Osteoblast (primary cell): ENCODE measurements at regions not wholly inside any gene's neighbourhood (a gene's known extent, or its start where the extent isn't known, plus 50 kb on each side); places are given as distances from the start of the nearest gene placed in this dataset.

Experiments used
- DNase-seq: peaks from one replicate; pipeline ENCODE4 v3.0.0; 2011; ENCODE audit warnings: low spot score, mixed read lengths; ENCODE audit not compliant: insufficient read length; ENCODE audit errors: missing footprints
- H2AFZ ChIP-seq: 2 replicates; pipeline ENCODE4 v1.6.0; 2011; ENCODE audit warnings: mild to moderate bottlenecking, low read length
- H3K27ac ChIP-seq: 2 replicates; pipeline ENCODE4 v1.5.1; 2011; ENCODE audit warnings: mild to moderate bottlenecking, low read depth, low read length, moderate library complexity
- H3K27me3 ChIP-seq: 2 replicates; pipeline ENCODE4 v1.6.0; 2012; ENCODE audit warnings: mild to moderate bottlenecking, control low read depth, inconsistent platforms, low read length, moderate library complexity; ENCODE audit not compliant: insufficient read depth
- H3K36me3 ChIP-seq: 2 replicates; pipeline ENCODE4 v1.5.1; 2011; ENCODE audit warnings: mild to moderate bottlenecking, low read length, control low read depth, moderate library complexity; ENCODE audit not compliant: insufficient read depth
- H3K4me1 ChIP-seq: 2 replicates; pipeline ENCODE4 v1.5.1; 2011; ENCODE audit warnings: mild to moderate bottlenecking, low read length, control low read depth, moderate library complexity; ENCODE audit not compliant: insufficient read depth
- H3K4me2 ChIP-seq: 2 replicates; pipeline ENCODE4 v1.6.0; 2011; ENCODE audit warnings: mild to moderate bottlenecking, low read length; ENCODE audit not compliant: insufficient read depth
- H3K4me3 ChIP-seq: fragments of 200-600 bp; sonication (generic); 3 replicates; pipeline ENCODE4 v1.5.1; 2012; ENCODE audit warnings: mild to moderate bottlenecking, low read length, inconsistent platforms; ENCODE audit not compliant: insufficient read depth
- H3K79me2 ChIP-seq: 2 replicates; pipeline ENCODE4 v1.6.0; 2012; ENCODE audit warnings: mild to moderate bottlenecking, low read length, control low read depth, inconsistent platforms; ENCODE audit not compliant: insufficient read depth
- H3K9me3 ChIP-seq: 2 replicates; pipeline ENCODE4 v1.5.1; 2011; ENCODE audit warnings: low read depth, low read length, control low read depth
- H4K20me1 ChIP-seq: 2 replicates; pipeline ENCODE4 v1.6.0; 2012; ENCODE audit warnings: mild to moderate bottlenecking, low read length, control low read depth; ENCODE audit not compliant: insufficient read depth
- TF ChIP-seq, protein P1 (sequence below): IDR thresholded peaks from 2 replicates; pipeline ENCODE4 v1.5.1; 2011; ENCODE audit warnings: mild to moderate bottlenecking, low read depth, low read length, moderate library complexity; ENCODE audit errors: extremely low read depth

DNA sequence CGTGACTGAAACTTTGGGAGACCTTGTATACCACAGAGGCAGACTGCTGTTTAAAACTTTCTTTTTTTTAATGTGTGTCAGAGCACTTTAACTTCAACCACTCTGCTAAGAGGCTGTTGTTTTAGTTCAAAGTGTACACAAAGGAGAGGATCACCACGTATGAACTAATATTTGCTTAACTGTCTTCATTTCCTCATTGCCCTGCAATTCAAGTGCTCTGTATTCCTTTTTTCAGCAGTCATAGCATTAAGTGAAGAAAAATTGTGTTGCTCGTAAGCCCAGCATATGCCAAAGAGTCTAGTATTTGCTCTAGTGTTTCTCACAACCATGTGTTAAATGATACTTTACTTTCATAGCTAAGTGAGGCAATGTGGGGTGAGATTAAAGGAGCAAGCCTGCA, 63.0 kb upstream of the HHIP start:
- TF ChIP-seq, protein P1, sequence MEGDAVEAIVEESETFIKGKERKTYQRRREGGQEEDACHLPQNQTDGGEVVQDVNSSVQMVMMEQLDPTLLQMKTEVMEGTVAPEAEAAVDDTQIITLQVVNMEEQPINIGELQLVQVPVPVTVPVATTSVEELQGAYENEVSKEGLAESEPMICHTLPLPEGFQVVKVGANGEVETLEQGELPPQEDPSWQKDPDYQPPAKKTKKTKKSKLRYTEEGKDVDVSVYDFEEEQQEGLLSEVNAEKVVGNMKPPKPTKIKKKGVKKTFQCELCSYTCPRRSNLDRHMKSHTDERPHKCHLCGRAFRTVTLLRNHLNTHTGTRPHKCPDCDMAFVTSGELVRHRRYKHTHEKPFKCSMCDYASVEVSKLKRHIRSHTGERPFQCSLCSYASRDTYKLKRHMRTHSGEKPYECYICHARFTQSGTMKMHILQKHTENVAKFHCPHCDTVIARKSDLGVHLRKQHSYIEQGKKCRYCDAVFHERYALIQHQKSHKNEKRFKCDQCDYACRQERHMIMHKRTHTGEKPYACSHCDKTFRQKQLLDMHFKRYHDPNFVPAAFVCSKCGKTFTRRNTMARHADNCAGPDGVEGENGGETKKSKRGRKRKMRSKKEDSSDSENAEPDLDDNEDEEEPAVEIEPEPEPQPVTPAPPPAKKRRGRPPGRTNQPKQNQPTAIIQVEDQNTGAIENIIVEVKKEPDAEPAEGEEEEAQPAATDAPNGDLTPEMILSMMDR = no peak
- no peaks in the 10 kb centered on the region for H3K27me3 ChIP-seq
- H4K20me1 ChIP-seq = no peaks in the 10 kb centered on the region
- H3K9me3 ChIP-seq = no peaks in the 10 kb centered on the region
- H3K4me2 ChIP-seq = peak overlapping the region; percentile 25
- H3K79me2 ChIP-seq = no peaks in the 10 kb centered on the region
- peaks cover 56% of the 10 kb centered on the region for H3K4me1 ChIP-seq
- no peak for DNase-seq
- no peak overlapping the region for H3K4me3 ChIP-seq
- no peaks in the 10 kb centered on the region for H3K36me3 ChIP-seq
- H3K27ac ChIP-seq = peak overlapping the region; percentile 48
- H2AFZ ChIP-seq = no peak overlapping the region

DNA sequence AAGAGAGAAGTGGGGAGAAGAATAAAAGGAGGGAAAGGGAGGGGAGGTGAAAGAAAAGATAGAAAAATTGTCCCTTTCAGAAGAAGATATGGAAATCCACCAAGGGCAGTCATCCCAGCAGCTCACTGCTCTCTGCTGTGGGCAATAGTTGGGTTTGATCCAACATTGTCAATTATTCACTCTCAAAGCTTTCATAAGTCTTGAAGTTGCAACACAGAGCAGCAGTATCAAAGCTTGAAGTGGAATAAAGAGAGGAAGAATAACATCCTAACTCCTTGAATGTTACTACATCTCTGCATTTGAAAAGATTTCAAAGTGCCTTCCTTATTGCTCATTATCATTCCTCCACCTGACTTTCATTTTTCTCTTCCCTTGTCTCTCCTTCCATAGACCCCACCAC, 62.3 kb upstream of the HHIP start:
- peak; percentile 51 for DNase-seq
- no peaks in the 10 kb centered on the region for H3K36me3 ChIP-seq
- no peaks in the 10 kb centered on the region for H3K79me2 ChIP-seq
- H3K27me3 ChIP-seq = no peaks in the 10 kb centered on the region
- no peaks in the 10 kb centered on the region for H4K20me1 ChIP-seq
- H3K4me3 ChIP-seq = peak overlapping the region; percentile 36
- H3K4me1 ChIP-seq = peaks cover 51% of the 10 kb centered on the region
- peak overlapping the region; percentile 48 for H3K27ac ChIP-seq
- H3K4me2 ChIP-seq = peak overlapping the region; percentile 71
- no peak overlapping the region for H2AFZ ChIP-seq
- H3K9me3 ChIP-seq = no peaks in the 10 kb centered on the region
- TF ChIP-seq, protein P1 = no peak

DNA sequence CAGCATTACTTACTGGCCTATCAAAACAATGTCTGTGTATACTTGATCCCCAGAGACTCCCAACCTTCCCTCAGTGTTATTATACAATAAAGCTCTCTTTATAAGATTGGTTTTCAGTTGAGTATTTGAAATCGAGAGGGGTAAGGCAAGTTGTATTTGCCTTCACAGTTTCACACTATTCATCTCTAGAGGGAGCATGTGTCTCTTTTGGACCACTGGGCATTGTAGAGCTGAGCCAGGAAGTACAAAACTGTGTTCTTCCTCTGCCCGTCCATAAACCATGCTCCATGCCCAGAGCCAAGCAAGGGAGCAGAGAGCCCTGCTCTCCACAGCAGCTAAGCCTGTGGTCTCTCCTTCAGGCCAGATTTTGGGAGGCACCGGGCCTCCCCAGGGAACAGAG, 61.5 kb upstream of the HHIP start:
- H3K79me2 ChIP-seq = no peaks in the 10 kb centered on the region
- H3K36me3 ChIP-seq = no peaks in the 10 kb centered on the region
- peaks cover 44% of the 10 kb centered on the region for H3K4me1 ChIP-seq
- H3K27ac ChIP-seq = peak overlapping the region; percentile 48
- H2AFZ ChIP-seq = peak overlapping the region; percentile 80
- TF ChIP-seq, protein P1 = peak; percentile 26
- peak overlapping the region; percentile 36 for H3K4me3 ChIP-seq
- DNase-seq = no peak
- H3K27me3 ChIP-seq = no peaks in the 10 kb centered on the region
- no peaks in the 10 kb centered on the region for H3K9me3 ChIP-seq
- no peaks in the 10 kb centered on the region for H4K20me1 ChIP-seq
- H3K4me2 ChIP-seq = peak overlapping the region; percentile 71

DNA sequence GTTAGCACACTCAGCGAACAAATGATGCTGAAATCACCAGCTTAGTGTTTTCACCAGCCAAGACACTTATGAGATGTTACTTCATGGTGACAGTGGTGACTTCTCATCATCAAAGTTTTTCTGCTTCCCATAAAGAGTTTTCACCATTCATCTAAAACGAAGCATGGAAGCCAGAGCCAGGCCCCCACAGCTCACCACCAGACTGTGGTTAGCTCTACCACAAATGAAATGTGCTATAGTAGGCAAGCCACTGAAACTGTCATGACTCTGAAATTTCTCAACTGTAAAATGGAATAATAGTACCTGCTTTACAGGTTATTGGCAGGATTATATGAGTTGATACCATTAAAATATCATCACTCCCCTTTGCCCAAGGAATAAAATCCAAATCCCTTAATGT, 56.4 kb upstream of the HHIP start:
- Histone ChIP-seq H4K20me1 (no peaks in the 10 kb centered on the region), H3K4me3 (no peak overlapping the region), H3K79me2 (no peaks in the 10 kb centered on the region), H3K27me3 (no peaks in the 10 kb centered on the region), H3K4me2 (no peak overlapping the region), H3K36me3 (no peaks in the 10 kb centered on the region), H3K9me3 (no peaks in the 10 kb centered on the region), H3K4me1 (peaks cover 14% of the 10 kb centered on the region), H2AFZ (no peak overlapping the region), H3K27ac (no peak overlapping the region)
- TF ChIP-seq, protein P1 = no peak
- no peak for DNase-seq
